HG03354 (cell line): ENCODE measurements at regions not wholly inside any gene's neighbourhood (a gene's known extent, or its start where the extent isn't known, plus 50 kb on each side); places are given as distances from the start of the nearest gene placed in this dataset.

Experiments used
- ATAC-seq: cut with Tn5 transposase; IDR thresholded peaks from one replicate; pipeline ENCODE4 v1.9.1; 2021; ENCODE audit warnings: mild to moderate bottlenecking; ENCODE audit not compliant: unreplicated experiment, poor library complexity, severe bottlenecking

- no peak for ATAC-seq
Observed at GRCh38 chr22:49027368-49027670, 800.4 kb downstream of the BRD1 start.

GRCh38 chr22:49026494-49027367, 800.9 kb downstream of the BRD1 start:
- no peak for ATAC-seq

DNA sequence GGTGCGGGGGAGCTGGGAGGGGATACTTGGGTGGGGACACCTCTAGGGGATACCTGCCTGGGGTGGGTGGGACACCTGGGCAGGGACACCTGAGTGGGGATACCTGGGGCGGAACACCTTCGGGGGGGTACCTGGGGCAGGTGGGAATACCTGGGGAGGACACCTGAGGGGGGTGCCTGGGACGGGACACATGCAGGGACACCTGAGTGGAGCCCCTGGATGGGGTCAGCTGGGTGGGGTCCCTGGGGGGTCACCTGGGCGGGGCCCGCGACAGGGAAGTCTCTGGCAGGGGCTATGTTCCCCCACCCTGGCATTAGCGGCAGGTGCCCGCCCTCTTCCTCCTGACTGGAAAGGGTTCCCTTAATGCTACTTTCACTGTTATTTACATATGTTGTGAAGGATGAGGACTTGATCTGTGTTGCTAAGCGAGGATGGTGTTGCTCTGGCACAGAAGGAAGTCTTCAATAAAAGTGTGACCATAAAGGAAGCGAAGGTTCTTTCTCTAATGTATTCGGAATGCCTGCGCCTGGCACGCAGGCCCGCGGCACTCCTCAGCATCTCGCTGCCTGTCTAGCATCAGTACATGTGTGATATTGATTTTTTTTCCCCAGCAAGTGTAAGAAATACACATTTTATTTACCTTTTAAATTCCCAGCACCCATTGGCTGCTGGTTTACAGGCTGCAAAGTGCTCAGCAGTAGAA, 801.7 kb downstream of the BRD1 start:
- ATAC-seq, result no peak

- ATAC-seq, result no peak
Observed at GRCh38 chr22:49024775-49025440, 802.8 kb downstream of the BRD1 start.

GRCh38 chr22:49023879-49024774, 803.5 kb downstream of the BRD1 start:
- ATAC-seq, result no peak

DNA sequence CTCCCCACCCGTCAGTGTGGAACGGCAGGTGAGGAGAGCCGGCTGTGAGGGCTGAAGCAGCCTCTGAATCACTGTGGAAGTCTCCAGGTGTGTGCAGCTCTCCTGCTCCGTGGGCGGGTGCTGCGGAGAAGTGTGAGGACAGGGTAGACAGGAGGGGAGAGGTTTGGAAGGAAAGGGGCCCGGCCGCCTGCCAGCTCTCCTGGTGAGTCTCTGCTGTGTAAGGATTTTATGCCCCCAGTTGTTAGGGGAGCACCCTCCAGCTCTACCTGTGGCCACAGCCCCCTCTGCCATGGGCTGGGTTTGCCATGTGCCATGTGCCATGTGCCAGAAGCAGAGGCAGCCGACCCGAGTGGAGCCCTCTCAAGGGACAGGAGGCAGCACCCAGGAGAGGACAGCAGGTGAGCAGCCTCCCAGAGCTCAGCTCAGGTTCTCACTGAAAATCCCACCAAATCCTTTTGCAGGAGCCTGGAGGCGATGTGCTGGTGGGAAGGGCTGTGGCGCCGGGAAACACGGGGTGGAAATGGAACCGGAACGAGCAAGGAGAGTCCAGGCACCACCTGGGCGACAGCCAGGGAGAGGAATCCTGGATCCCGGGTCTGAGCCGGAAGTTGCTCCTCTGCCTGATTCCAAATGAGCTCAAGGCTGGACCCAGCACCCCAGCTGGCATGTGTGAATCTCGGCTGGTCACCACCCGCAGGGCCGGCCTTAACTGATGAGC, 804.4 kb downstream of the BRD1 start:
- ATAC-seq, result no peak

DNA sequence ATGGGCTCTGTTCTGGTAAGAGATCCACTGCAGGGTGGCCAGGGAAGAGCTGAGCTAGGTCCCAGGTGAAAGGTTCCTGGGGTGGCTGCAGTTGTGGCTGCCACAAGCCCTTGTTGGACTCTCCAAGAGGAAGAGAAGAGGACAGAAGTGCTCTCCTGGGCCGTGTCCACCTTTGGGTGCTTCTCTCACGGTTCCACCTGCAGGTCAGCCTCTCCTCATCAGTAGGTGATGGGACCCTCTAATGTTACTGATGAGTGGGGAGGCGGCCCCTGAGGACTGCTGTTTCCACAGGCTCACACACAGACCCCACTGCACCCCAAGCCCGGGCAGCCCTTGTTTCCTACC, 804.9 kb downstream of the BRD1 start:
- ATAC-seq, result no peak

GRCh38 chr22:49021926-49022815, 805.5 kb downstream of the BRD1 start:
- ATAC-seq, result no peak

- ATAC-seq, result no peak
Observed at GRCh38 chr22:49021131-49021925, 806.3 kb downstream of the BRD1 start.

GRCh38 chr22:49019737-49020713, 807.6 kb downstream of the BRD1 start:
- ATAC-seq, result no peak

DNA sequence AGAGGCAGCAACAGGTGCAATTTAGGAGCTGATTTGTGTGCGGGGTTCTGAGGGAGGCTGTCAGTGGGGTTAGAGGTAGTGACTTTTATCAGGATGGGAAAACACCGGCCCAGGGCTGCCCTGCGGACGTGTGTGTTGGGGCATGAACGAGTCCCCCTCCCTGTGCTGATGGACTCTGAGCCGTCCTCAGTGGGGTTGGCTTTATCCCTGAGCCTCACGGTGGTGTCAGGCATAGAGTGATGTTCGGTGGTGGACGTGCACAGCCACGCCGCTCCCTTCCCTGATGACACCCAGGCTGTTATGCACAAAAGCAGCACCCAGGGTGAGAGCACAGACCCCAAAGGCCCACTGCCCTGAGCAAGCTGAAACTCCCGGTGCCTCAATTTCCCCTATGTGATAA, 809.1 kb downstream of the BRD1 start:
- ATAC-seq, result no peak

GRCh38 chr22:49017482-49018329, 810.0 kb downstream of the BRD1 start:
- ATAC-seq, result no peak

DNA sequence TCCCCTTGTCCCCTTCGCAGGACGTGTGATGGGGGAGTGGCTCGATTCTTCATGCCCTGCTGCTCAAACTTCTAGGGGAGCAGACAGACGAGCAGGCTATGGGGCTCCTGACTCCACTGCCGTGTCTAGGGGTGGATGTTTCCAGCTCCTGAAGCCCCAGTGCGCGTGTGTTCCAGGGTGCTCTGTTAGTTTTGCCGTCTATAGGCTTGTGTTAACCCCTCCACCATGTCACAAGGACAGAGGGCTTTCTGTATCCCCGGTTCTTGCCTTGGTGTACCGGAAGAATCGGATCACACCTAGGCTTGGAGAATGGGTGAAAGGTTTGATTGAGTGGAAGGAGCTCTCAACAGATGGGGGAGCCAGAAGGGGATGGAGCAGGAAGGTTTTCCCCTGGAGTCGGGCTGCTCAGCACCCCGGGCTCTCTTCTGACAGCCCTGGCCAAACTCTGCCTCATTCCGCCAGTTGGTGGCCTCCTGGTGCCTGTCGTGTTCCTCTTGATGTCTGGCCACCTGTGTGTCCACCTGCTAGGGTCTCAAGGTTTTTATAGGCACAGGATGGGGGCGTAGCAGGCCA, 810.7 kb downstream of the BRD1 start:
- no peak for ATAC-seq

DNA sequence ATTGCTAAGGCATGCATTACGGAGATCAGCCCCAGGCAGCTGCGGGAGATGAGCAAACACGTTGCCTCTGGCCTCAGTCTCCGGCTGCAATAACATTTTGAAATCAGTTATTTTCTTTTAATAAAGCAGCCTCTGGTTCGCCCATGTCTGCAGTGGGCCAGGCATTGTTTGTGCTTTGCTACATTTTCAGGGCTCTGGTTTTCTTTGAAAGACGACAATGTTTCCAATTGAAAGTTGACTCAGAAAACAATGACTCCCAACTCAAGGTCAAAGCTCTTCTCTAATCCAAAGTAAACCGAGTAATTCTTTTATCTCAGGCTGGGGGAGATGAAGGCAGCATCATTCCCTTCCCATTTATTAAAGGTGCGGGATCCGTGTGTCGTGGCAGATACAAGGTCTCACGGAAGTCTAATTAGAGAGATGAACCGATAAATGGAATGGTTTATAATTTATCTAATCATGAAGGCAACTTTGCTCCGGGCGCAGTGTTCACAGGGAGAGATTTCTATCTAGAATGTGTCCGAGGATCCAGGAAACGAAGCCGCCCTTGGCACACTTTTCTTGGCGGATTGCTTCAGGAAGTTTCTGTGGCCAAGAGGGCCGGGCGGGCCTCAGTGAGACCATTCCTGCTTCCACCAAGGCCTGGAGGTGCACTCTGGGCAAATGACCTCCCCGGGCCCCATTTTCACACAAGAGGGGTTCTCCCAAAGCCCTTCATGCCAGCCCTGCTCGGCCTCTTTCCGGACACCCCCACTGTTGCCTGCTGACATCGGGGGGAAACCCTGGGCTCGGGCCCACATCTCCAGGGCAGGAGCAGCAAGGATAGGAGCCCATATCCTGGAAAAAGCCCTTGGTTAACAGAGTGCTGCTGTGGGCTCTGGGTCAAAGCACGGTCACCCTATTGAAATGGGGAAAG, 811.4 kb downstream of the BRD1 start:
- no peak for ATAC-seq
